Activated naive CD4-positive, alpha-beta T cell treated with anti-CD3 and anti-CD28 coated beads for 36 hours (primary cell): ENCODE measurements at regions not wholly inside any gene's neighbourhood (a gene's known extent, or its start where the extent isn't known, plus 50 kb on each side); places are given as distances from the start of the nearest gene placed in this dataset.

Experiments used
- CTCF ChIA-PET: fragments of 350-600 bp; sonication (Branson Sonifier 250); formaldehyde crosslinking; loops from one replicate; lab custom pipeline; 2021; ENCODE audit warnings: antibody characterized with exemption; lab: Charles Lee
- DNase-seq: peaks from one replicate; pipeline ENCODE4 v3.0.0-alpha.2; 2020
- H3K27ac Mint-ChIP-seq: one replicate; pipeline ENCODE4 v1.8.0; 2021; ENCODE audit warnings: mild to moderate bottlenecking, mixed read lengths
- H3K27me3 Mint-ChIP-seq: one replicate; pipeline ENCODE4 v1.8.0; 2021; ENCODE audit warnings: low read depth, mixed read lengths
- H3K36me3 Mint-ChIP-seq: one replicate; pipeline ENCODE4 v1.8.0; 2021; ENCODE audit warnings: low read depth, mixed read lengths
- H3K4me1 Mint-ChIP-seq: one replicate; pipeline ENCODE4 v1.8.0; 2021; ENCODE audit warnings: low read depth, mixed read lengths
- H3K4me3 Mint-ChIP-seq: one replicate; pipeline ENCODE4 v1.8.0; 2021; ENCODE audit warnings: mild to moderate bottlenecking, moderate library complexity, mixed read lengths
- H3K9me3 Mint-ChIP-seq: one replicate; pipeline ENCODE4 v1.8.0; 2021; ENCODE audit warnings: mixed read lengths
- intact Hi-C: fragments of 100-400 bp; cut with micrococcal nuclease; formaldehyde crosslinking; loops from one replicate; pipeline ENCODE4 v1.15.1; 2023

- no peaks in the 10 kb centered on the region for H3K4me1 Mint-ChIP-seq
- H3K4me3 Mint-ChIP-seq, result no peak overlapping the region
- intact Hi-C loops, result no loop called here
- CTCF ChIA-PET, result interaction anchor here (0.6 to 1.3 kb wide), 4 partner anchors 13 to 172 kb away, joined by 3 to 5 read pairs (median 4); no protein-coding TSS in a partner anchor
- no peaks in the 10 kb centered on the region for H3K27me3 Mint-ChIP-seq
- H3K27ac Mint-ChIP-seq, result no peak overlapping the region
- H3K36me3 Mint-ChIP-seq, result no peaks in the 10 kb centered on the region
- no peaks in the 10 kb centered on the region for H3K9me3 Mint-ChIP-seq
- no peak for DNase-seq
Measured at GRCh38 chr3:107443461-107443860, 66.2 kb downstream of the CCDC54 start.

GRCh38 chr3:107446706-107447105 lies 69.5 kb downstream of the CCDC54 start:
- intact Hi-C loops, result no loop called here
- CTCF ChIA-PET, result no interaction called here
- Mint-ChIP-seq H3K36me3 (no peaks in the 10 kb centered on the region), H3K27me3 (no peaks in the 10 kb centered on the region), H3K4me3 (no peak overlapping the region), H3K27ac (no peak overlapping the region), H3K9me3 (no peaks in the 10 kb centered on the region), H3K4me1 (peaks cover 5% of the 10 kb centered on the region)
- no peak for DNase-seq

- Mint-ChIP-seq H3K4me1 (peaks cover 9% of the 10 kb centered on the region), H3K27ac (no peak overlapping the region), H3K36me3 (no peaks in the 10 kb centered on the region), H3K9me3 (no peaks in the 10 kb centered on the region), H3K27me3 (no peaks in the 10 kb centered on the region), H3K4me3 (no peak overlapping the region)
- intact Hi-C loops, result loop anchor here (5.0 kb wide), 1 partner anchor 72 kb away; the partner anchor contains the start of gene BBX
- DNase-seq, result peak; percentile 42
- CTCF ChIA-PET, result no interaction called here
Measured at GRCh38 chr3:107450254-107450893, 72.4 kb upstream of the BBX start.

GRCh38 chr3:107452436-107452835 lies 70.3 kb upstream of the BBX start:
- Mint-ChIP-seq H3K27me3 (no peaks in the 10 kb centered on the region), H3K4me1 (peaks cover 13% of the 10 kb centered on the region), H3K27ac (no peak overlapping the region), H3K9me3 (no peaks in the 10 kb centered on the region), H3K36me3 (no peaks in the 10 kb centered on the region), H3K4me3 (no peak overlapping the region)
- intact Hi-C loops, result loop anchor here (5.0 kb wide), 1 partner anchor 70 kb away; the partner anchor contains the start of gene BBX
- no peak for DNase-seq
- CTCF ChIA-PET, result interaction anchor here (0.6 to 1.0 kb wide), 3 partner anchors 223 to 870 kb away, joined by 3 read pairs; no protein-coding TSS in a partner anchor

- CTCF ChIA-PET, result interaction anchor here (0.8 kb wide), 1 partner anchor 90 kb away, joined by 4 read pairs; no protein-coding TSS in a partner anchor
- peaks cover 13% of the 10 kb centered on the region for H3K4me1 Mint-ChIP-seq
- no peaks in the 10 kb centered on the region for H3K27me3 Mint-ChIP-seq
- no peaks in the 10 kb centered on the region for H3K36me3 Mint-ChIP-seq
- intact Hi-C loops, result loop anchor here (5.0 kb wide), 1 partner anchor 69 kb away; the partner anchor contains the start of gene BBX
- no peak overlapping the region for H3K27ac Mint-ChIP-seq
- H3K9me3 Mint-ChIP-seq, result no peaks in the 10 kb centered on the region
- no peak for DNase-seq
- no peak overlapping the region for H3K4me3 Mint-ChIP-seq
Measured at GRCh38 chr3:107453504-107453903, 69.3 kb upstream of the BBX start.

- no peaks in the 10 kb centered on the region for H3K36me3 Mint-ChIP-seq
- H3K4me3 Mint-ChIP-seq, result no peak overlapping the region
- CTCF ChIA-PET, result interaction anchor here (1.1 to 1.6 kb wide), 3 partner anchors 12 to 34 kb away, joined by 3 to 6 read pairs (median 4); no protein-coding TSS in a partner anchor
- no peaks in the 10 kb centered on the region for H3K27me3 Mint-ChIP-seq
- H3K4me1 Mint-ChIP-seq, result peaks cover 8% of the 10 kb centered on the region
- no peaks in the 10 kb centered on the region for H3K9me3 Mint-ChIP-seq
- DNase-seq, result no peak
- H3K27ac Mint-ChIP-seq, result no peak overlapping the region
- intact Hi-C loops, result no loop called here
Measured at GRCh38 chr3:107455621-107456020, 67.1 kb upstream of the BBX start.

- H3K9me3 Mint-ChIP-seq, result no peaks in the 10 kb centered on the region
- H3K27ac Mint-ChIP-seq, result no peak overlapping the region
- no peaks in the 10 kb centered on the region for H3K36me3 Mint-ChIP-seq
- intact Hi-C loops, result no loop called here
- H3K4me1 Mint-ChIP-seq, result peaks cover 8% of the 10 kb centered on the region
- CTCF ChIA-PET, result interaction anchor here (1.6 kb wide), 1 partner anchor 35 kb away, joined by 6 read pairs; no protein-coding TSS in a partner anchor
- no peak overlapping the region for H3K4me3 Mint-ChIP-seq
- no peak for DNase-seq
- no peaks in the 10 kb centered on the region for H3K27me3 Mint-ChIP-seq
Measured at GRCh38 chr3:107456501-107456900, 66.3 kb upstream of the BBX start.

- Mint-ChIP-seq H3K4me3 (no peak overlapping the region), H3K27ac (no peak overlapping the region), H3K27me3 (no peaks in the 10 kb centered on the region), H3K9me3 (no peaks in the 10 kb centered on the region), H3K36me3 (no peaks in the 10 kb centered on the region), H3K4me1 (peaks cover 5% of the 10 kb centered on the region)
- DNase-seq, result no peak
- intact Hi-C loops, result no loop called here
- CTCF ChIA-PET, result interaction anchor here (0.6 to 0.7 kb wide), 2 partner anchors 9 to 270 kb away, joined by 3 to 6 read pairs; no protein-coding TSS in a partner anchor
Measured at GRCh38 chr3:107458871-107459270, 63.9 kb upstream of the BBX start.

- H3K4me1 Mint-ChIP-seq, result no peaks in the 10 kb centered on the region
- DNase-seq, result no peak
- no peaks in the 10 kb centered on the region for H3K36me3 Mint-ChIP-seq
- no peak overlapping the region for H3K4me3 Mint-ChIP-seq
- H3K9me3 Mint-ChIP-seq, result no peaks in the 10 kb centered on the region
- no peak overlapping the region for H3K27ac Mint-ChIP-seq
- intact Hi-C loops, result no loop called here
- CTCF ChIA-PET, result interaction anchor here (0.6 to 2.3 kb wide), 2 partner anchors 171 to 190 kb away, joined by 3 to 5 read pairs; no protein-coding TSS in a partner anchor
- no peaks in the 10 kb centered on the region for H3K27me3 Mint-ChIP-seq
Measured at GRCh38 chr3:107461721-107462120, 61.0 kb upstream of the BBX start.

GRCh38 chr3:107464037-107464436 lies 58.7 kb upstream of the BBX start:
- Mint-ChIP-seq H3K4me1 (no peaks in the 10 kb centered on the region), H3K27me3 (no peaks in the 10 kb centered on the region), H3K27ac (no peak overlapping the region), H3K9me3 (no peaks in the 10 kb centered on the region), H3K36me3 (no peaks in the 10 kb centered on the region), H3K4me3 (no peak overlapping the region)
- intact Hi-C loops, result no loop called here
- no peak for DNase-seq
- CTCF ChIA-PET, result no interaction called here

GRCh38 chr3:107465064-107465631 lies 57.6 kb upstream of the BBX start:
- no peaks in the 10 kb centered on the region for H3K27me3 Mint-ChIP-seq
- intact Hi-C loops, result no loop called here
- no peaks in the 10 kb centered on the region for H3K36me3 Mint-ChIP-seq
- no peak overlapping the region for H3K4me3 Mint-ChIP-seq
- CTCF ChIA-PET, result no interaction called here
- no peak for DNase-seq
- no peaks in the 10 kb centered on the region for H3K9me3 Mint-ChIP-seq
- no peaks in the 10 kb centered on the region for H3K4me1 Mint-ChIP-seq
- H3K27ac Mint-ChIP-seq, result no peak overlapping the region

GRCh38 chr3:107468782-107469181 lies 54.0 kb upstream of the BBX start:
- DNase-seq, result no peak
- H3K4me1 Mint-ChIP-seq, result no peaks in the 10 kb centered on the region
- H3K36me3 Mint-ChIP-seq, result peaks cover 1% of the 10 kb centered on the region
- H3K4me3 Mint-ChIP-seq, result no peak overlapping the region
- no peaks in the 10 kb centered on the region for H3K27me3 Mint-ChIP-seq
- CTCF ChIA-PET, result no interaction called here
- no peak overlapping the region for H3K27ac Mint-ChIP-seq
- peaks cover 10% of the 10 kb centered on the region for H3K9me3 Mint-ChIP-seq
- intact Hi-C loops, result no loop called here
